Fibroblast of gingiva (primary cell): ENCODE measurements at regions not wholly inside any gene's neighbourhood (a gene's known extent, or its start where the extent isn't known, plus 50 kb on each side); places are given as distances from the start of the nearest gene placed in this dataset.

Experiments used
- DNase-seq: peaks from one replicate; pipeline ENCODE4 v3.0.0-alpha.2; 2011; ENCODE audit warnings: low read depth

GRCh38 chr14:60349663-60350365, 100.8 kb downstream of the PPM1A start:
- peak; percentile 34 for DNase-seq

- no peak for DNase-seq
Measured at GRCh38 chr14:60350366-60350720, 101.3 kb downstream of the PPM1A start.

GRCh38 chr14:60353420-60353819, 104.4 kb downstream of the PPM1A start:
- DNase-seq, result no peak

- no peak for DNase-seq
Measured at GRCh38 chr14:60355768-60356167, 106.7 kb downstream of the PPM1A start.

GRCh38 chr14:60356386-60356785, 107.4 kb downstream of the PPM1A start:
- no peak for DNase-seq

DNA sequence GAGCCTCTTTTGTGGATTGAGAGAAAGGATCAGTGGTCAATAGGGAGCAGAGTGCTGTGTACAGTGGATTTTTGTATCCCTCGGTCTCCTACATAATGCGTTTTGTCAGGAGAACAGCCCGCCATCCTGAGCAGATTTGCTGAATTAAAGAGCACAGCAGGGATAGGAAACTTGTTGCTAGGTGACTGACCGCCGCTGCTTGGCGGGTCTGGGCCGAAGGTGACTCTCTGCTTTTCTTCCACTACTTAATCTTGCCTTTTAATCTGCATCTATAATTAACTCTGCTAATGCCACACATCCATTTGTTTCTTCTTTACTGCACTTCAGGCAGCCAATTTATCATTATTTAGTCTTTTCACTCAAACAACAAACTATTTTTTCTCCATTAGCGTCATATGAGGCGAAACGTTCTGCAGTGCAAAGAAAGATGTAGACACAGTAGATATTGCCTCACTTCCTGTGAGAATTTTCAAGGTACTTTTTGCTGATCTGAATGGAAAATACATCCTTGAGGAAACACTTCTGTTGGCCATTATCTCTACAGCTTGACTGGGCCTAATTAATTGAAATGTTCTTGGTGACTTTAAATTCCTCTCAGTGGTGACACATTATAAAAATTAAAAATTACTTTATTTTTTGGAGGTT, 108.0 kb downstream of the PPM1A start:
- no peak for DNase-seq

GRCh38 chr14:60357551-60358149, 108.6 kb downstream of the PPM1A start:
- no peak for DNase-seq

DNA sequence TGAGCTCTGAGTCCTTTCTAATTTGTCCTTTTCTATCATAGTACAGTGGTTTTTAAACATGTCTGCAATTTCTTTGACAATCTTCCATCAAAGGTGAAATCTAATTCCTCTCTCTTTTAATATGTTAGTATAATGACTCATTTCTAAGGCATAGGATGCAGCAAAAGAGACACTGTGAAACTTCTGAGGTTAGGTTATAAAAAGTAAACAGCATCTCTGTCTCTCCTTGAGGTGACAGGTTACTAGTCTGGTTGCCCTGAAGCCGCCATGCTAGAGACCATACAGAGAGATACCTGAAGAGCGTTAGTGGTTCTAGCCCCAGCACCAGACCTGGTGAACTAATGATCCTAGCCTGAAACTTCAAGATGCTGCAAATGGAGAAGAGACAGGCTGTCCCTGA, 114.3 kb downstream of the PPM1A start:
- no peak for DNase-seq

DNA sequence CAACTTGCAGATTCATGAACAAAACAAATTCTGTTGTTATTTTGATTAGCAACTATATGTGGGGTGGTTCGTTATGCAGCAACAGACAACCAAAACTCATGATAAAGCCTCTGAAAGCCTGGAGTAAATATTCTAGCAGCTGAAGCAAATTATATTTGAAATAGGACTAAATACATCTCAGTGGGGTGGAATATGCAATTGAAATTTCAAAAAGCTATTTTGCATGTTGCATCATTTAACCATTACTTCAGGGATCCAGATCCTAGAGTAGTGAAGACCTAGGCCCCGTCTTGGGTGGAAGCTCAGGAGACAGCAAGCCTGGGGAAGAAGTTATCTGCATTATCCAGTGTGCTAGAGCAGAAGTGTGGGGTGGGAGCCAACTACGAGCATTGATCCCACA, 114.7 kb downstream of the PPM1A start:
- no peak for DNase-seq

GRCh38 chr14:60381909-60382308, 104.0 kb downstream of the C14orf39 start:
- DNase-seq, result no peak
